Fibroblast of mammary gland (primary cell): ENCODE measurements at regions not wholly inside any gene's neighbourhood (a gene's known extent, or its start where the extent isn't known, plus 50 kb on each side); places are given as distances from the start of the nearest gene placed in this dataset.

ENCODE experiments used
- DNase-seq: peaks from one replicate; pipeline ENCODE4 v3.0.0-alpha.2; 2010; ENCODE audit warnings: low read depth
- H3K4me3 ChIP-seq: 2 replicates; pipeline ENCODE4 v1.5.1; 2011; ENCODE audit warnings: low read depth, mild to moderate bottlenecking, low read length, moderate library complexity; ENCODE audit not compliant: control insufficient read depth
- CTCF ChIP-seq: conservative IDR thresholded peaks from 2 replicates; pipeline ENCODE4 v1.5.1; 2011; ENCODE audit warnings: low read depth, low read length, inconsistent platforms; ENCODE audit not compliant: control insufficient read depth, insufficient read depth

GRCh38 chr4:187433141-187433540, 562.4 kb upstream of the ZFP42 start:
- TF ChIP-seq CTCF = no peak
- no peak for DNase-seq
- no peak overlapping the region for H3K4me3 ChIP-seq

- TF ChIP-seq CTCF = no peak
- DNase-seq = no peak
- H3K4me3 ChIP-seq = no peak overlapping the region
Observed at GRCh38 chr4:187436251-187436650, 559.3 kb upstream of the ZFP42 start.

GRCh38 chr4:187444061-187444460, 551.5 kb upstream of the ZFP42 start:
- DNase-seq = no peak
- no peak for TF ChIP-seq CTCF
- no peak overlapping the region for H3K4me3 ChIP-seq

GRCh38 chr4:187449702-187450101, 545.9 kb upstream of the ZFP42 start:
- no peak overlapping the region for H3K4me3 ChIP-seq
- no peak for DNase-seq
- no peak for TF ChIP-seq CTCF

- no peak overlapping the region for H3K4me3 ChIP-seq
- DNase-seq = no peak
- TF ChIP-seq CTCF = no peak
Observed at GRCh38 chr4:187451776-187452175, 543.8 kb upstream of the ZFP42 start.

- H3K4me3 ChIP-seq = no peak overlapping the region
- no peak for DNase-seq
- no peak for TF ChIP-seq CTCF
Observed at GRCh38 chr4:187460016-187460415, 535.6 kb upstream of the ZFP42 start.

- H3K4me3 ChIP-seq = no peak overlapping the region
- TF ChIP-seq CTCF = no peak
- no peak for DNase-seq
Observed at GRCh38 chr4:187464573-187464972, 531.0 kb upstream of the ZFP42 start.
